A673 (cell line): ENCODE measurements at regions not wholly inside any gene's neighbourhood (a gene's known extent, or its start where the extent isn't known, plus 50 kb on each side); places are given as distances from the start of the nearest gene placed in this dataset.

Experiments
- EZH2 ChIP-seq: fragments of 200-600 bp; sonication (generic); IDR thresholded peaks from 2 replicates; pipeline ENCODE4 v1.6.1; 2017; ENCODE audit warnings: borderline replicate concordance, low read depth, mild to moderate bottlenecking, mixed read lengths, antibody characterized with exemption, low read length; ENCODE audit not compliant: poor library complexity, severe bottlenecking
- TF ChIP-seq, protein P1 (sequence below): fragments of 300-800, 200-600 bp; sonication (generic); conservative IDR thresholded peaks from 2 replicates; pipeline ENCODE4 v1.5.1; 2017; ENCODE audit warnings: low read depth, mild to moderate bottlenecking, antibody characterized with exemption, low read length, moderate library complexity, mixed read lengths

DNA sequence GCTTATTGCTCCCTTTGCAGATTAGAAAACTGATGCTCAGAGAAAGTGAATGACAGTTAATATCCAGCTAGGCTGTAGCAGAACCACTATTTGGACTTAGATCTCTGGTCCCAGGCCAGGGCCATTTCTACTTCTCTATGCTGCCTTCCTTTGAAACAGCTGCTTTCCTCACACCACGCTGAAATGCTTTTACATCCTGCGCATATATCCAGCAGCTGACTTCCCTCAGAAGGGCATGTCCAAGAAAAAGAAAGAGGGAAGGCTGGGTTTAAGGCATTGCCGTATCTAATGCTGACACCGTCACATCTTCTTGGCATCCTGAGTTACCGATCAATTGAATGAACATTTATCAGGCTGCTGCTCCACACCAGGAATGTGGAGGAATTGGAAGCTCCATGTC lies 122.4 kb downstream of the UBE2U start:
- TF ChIP-seq, protein P1, sequence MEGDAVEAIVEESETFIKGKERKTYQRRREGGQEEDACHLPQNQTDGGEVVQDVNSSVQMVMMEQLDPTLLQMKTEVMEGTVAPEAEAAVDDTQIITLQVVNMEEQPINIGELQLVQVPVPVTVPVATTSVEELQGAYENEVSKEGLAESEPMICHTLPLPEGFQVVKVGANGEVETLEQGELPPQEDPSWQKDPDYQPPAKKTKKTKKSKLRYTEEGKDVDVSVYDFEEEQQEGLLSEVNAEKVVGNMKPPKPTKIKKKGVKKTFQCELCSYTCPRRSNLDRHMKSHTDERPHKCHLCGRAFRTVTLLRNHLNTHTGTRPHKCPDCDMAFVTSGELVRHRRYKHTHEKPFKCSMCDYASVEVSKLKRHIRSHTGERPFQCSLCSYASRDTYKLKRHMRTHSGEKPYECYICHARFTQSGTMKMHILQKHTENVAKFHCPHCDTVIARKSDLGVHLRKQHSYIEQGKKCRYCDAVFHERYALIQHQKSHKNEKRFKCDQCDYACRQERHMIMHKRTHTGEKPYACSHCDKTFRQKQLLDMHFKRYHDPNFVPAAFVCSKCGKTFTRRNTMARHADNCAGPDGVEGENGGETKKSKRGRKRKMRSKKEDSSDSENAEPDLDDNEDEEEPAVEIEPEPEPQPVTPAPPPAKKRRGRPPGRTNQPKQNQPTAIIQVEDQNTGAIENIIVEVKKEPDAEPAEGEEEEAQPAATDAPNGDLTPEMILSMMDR, result no peak
- no peak for TF ChIP-seq EZH2
